ENCODE measurements at regions not wholly inside any gene's neighbourhood (a gene's known extent, or its start where the extent isn't known, plus 50 kb on each side); places are given as distances from the start of the nearest gene placed in this dataset.
"Not testable (repeated sequence)": the region's sequence is repeated elsewhere in the genome, so short reads cannot be mapped to it uniquely, and the experiment has no call there.

- DNase-seq (ENCODE audit: low read depth in 2 of 2), result no peak
Observed at GRCh38 chr5:163789870-163790269, 284.5 kb downstream of the MAT2B start.

- DNase-seq (ENCODE audit: low read depth in 2 of 2), result no peak
Observed at GRCh38 chr5:163790497-163790896, 285.1 kb downstream of the MAT2B start.

DNA sequence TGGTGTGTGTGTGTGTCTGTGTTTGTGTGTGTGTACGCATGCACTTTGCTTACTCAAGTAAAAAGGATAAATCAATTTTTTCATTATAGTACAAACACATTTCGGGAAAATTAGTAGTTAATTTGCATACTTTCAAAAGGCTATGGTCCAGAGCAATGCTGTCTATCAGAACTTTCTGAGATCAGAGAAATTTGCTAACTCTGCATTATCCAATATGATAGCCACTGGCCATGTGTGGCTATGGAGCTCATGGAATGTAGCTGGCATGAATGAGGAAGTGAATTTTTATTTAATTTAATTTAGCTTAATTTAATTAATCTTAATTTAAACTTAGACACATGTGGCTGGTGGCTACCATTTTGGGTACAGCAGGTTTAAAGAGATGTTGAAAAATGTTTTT, 289.6 kb downstream of the MAT2B start:
- DNase-seq (ENCODE audit: low read depth in 2 of 2), result no peak

GRCh38 chr5:163807781-163808180, 302.4 kb downstream of the MAT2B start:
- DNase-seq (ENCODE audit: low read depth in 2 of 2), result no peak

GRCh38 chr5:163809473-163809872, 304.1 kb downstream of the MAT2B start:
- no peak for DNase-seq (ENCODE audit: low read depth in 2 of 2)

GRCh38 chr5:163813900-163814299, 308.5 kb downstream of the MAT2B start:
- no peak for DNase-seq (ENCODE audit: low read depth in 2 of 2)

DNA sequence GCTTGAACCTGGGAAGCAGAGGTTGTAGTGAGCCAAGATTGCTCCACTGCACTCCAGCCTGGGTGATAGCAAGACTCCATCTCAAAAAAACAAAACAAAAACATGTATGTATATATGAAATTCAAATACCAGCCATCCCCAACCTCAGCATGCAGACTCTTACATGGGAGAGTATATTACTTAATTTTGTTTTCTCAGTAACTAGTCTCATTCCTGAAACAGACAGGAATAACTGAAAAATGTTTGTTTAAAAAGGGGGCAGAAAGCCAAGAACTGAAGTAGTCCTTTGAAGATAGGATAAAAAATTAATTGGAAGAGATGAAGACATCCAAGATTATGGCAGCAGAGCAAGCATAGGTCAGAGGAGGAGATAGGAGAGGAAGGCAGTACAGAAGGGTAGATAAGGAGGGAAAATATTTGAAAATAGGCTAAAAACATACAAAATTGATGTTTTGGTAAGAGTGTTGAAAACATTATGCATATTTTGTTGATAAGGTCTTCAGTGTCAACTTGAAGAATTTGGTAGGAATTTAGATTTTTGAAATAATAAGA, 309.9 kb downstream of the MAT2B start:
- no peak for DNase-seq (ENCODE audit: low read depth in 2 of 2)

DNA sequence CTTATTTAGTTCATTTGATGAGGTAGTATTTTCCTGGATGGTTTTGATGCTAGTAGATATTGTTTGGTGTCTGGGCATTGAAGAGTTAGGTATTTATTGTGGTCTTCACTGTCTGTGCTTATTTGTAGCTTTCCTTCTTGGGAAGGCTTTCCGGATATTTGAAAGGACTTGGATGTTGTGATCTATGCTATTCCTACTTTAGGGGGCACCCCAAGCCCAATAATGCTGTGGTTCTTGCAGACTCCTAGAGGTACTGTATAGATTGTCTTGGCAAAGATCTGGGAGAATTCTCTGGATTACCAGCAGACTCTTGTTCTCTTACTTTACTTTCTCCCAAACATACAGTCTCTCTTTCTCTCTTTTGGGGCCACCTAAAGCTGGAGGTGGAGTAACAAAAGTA, 315.7 kb downstream of the MAT2B start:
- DNase-seq (ENCODE audit: low read depth in 2 of 2), result no peak

DNA sequence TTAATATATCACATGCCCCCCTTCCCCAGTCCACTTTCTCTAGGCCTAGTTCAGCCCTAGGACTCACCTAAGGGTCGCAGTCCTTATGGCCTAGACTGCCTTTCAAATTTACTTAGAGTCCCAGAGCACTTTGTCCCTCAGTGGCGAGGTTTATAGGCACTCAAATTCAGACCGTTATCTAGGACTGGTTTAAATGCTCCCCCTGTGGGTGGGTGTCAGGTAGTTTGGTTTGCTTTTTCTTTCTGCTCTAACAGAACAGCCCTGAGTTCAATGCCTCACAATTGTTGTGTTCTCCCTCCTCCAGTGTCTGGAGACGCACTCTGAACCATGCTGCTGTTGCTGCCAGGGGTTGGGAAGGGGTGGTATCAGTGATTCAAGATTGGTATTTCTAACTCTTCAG, 317.1 kb downstream of the MAT2B start:
- DNase-seq (ENCODE audit: low read depth in 2 of 2), result no peak

DNA sequence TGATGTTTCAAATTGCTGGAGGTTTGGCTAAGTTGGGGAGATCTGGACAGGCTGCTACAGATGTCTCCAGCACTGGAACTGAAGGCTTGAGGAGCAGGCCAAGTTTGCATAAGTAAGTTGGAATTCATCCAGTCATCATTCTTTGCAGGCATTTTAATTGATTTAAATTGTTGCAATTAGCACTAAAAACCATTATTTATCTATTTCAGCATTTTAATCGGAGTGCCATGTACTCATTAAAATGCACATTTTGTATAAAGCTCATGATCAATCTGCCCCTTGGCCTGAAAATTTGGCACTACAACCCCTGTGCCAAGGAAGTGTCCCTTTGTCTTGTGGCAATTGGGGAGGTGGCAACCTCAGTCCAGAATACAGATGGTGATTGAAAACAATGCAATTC, 320.2 kb downstream of the MAT2B start:
- DNase-seq (ENCODE audit: low read depth in 2 of 2), result no peak

DNA sequence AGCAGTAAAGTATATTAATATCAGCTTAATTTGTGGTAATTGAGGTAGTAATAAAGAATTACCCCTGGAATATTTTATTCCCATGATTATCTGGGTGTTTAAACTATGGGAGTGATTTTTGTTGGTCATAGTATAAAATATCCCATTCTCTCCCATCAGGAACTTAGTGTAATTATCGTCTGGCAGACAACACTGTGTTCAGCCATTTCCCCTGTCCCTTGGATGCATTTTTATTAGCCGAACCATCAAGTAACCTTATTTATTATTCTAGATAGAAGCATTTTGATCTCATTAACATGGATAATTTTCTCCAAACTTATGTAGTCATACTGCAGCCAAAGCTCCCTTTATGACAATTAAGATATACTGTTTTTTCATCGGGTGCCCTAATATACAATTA, 320.8 kb downstream of the MAT2B start:
- no peak for DNase-seq (ENCODE audit: low read depth in 2 of 2)

GRCh38 chr5:163832155-163832554, 326.7 kb downstream of the MAT2B start:
- DNase-seq (ENCODE audit: low read depth in 2 of 2), result no peak

DNA sequence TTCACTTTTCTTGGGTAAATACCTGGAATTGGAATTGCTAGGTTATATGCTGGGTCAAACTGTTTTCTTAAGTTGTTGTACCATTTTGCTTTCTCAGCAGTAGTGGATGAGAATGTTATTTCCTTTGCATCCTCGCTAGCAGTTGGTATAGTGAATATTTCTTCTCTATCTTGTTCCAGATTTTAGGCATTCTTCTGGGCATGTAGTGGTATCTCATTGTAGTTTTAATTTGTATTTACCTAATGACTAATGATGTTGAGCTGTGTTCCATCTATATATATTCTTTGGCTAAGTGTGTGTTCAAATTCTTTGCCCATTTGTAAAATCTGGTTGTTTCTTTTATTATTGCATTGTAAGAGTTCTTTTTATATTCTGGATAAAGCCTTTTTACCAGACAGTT, 333.3 kb downstream of the MAT2B start:
- no peak for DNase-seq (ENCODE audit: low read depth in 2 of 2)

- DNase-seq (ENCODE audit: low read depth in 2 of 2), result no peak
Observed at GRCh38 chr5:163846512-163846911, 341.1 kb downstream of the MAT2B start.

DNA sequence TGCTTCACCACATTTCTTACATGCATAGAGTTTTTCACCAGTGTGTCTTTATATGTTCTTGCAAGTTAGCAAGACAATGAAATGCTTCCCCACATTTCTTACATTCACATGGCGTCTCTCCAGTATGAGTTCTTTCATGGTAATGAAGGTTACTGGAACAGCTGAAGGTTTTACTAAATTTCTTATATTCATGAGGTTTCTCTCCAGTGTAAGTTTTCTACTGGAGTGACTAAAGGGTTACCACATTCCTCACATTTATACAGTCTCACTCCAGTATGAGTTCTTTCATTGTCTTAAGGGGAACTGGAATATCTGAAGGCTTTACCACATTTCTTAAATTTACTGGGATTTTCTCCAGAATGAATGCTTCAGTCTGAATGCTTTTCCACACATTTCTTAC, 350.3 kb downstream of the MAT2B start:
- DNase-seq (ENCODE audit: low read depth in 2 of 2), result no peak

DNA sequence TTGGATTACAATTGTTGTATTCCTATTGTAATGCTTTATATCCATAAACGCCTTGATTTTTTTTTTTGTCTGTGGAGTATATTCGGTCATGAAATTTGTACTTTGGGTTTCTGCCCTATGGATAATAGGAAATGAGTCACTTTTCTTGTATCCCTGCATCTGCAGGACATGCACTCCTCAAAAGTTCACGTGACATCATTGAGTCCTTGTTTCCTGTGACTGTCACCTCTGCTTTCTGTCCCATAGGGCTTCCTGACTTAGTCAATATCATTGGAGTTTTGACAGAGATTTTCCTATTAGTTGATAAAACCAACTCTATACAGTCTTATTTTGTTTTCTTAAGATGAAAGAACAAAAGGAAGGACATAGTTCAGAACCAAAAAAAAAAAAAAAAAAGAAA, 356.3 kb downstream of the MAT2B start:
- DNase-seq (ENCODE audit: low read depth in 2 of 2), result no peak

DNA sequence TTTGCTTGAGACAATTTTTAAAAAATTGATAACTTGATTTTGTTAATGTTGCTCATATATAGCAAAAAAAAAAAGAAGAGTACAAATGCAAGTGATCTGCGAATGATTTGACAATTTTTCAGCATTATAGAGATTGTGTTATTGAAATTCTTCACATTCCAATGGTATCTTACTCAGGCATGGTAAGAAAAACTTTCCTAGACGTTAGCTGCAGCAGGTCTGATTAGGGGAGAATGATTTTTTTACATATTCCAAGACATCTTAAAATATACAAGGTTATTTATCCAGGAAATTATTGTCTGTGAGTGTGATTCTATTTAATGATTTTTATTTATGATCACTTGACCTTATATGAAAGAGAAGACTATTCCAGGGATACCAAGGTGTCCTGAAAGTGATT, 361.9 kb downstream of the MAT2B start:
- no peak for DNase-seq (ENCODE audit: low read depth in 2 of 2)

DNA sequence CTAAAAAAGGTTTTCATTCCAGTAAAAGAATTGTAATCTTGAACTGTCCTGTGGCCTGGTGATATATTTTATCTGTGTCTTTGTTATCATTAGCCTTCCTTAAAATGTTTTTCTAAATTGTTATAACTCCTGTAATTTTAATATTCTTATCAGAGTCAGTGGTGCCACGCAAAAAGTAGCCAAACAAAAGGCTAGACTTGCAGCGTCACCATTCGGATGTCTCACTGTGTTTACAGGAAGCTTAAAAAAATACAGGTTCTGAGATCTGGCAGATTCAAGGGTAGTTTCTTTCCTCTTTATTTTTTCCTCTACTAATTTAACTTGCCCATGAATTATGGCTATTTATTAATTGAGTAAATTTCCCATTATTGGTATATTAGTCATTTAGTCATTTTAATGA, 362.3 kb downstream of the MAT2B start:
- no peak for DNase-seq (ENCODE audit: low read depth in 2 of 2)

DNA sequence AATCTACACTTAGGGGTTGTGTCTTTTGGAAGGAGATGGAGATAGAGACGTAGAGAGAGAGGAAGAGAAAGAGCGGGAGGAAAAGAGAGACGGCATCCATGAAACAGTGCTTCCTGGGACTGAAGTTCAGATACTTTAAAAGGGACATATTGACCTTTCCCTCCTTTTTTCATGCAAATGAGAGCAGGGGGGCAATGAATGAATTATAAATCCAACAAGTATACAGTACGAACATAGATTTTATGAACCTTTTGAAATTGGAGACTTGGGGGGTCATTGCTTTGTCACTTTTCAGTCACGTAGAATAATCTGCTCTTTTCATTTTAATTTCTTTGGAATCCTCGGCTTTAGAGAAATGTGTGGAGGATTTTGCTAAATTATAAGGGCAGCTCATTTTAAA, 364.2 kb downstream of the MAT2B start:
- no peak for DNase-seq (ENCODE audit: low read depth in 2 of 2)

DNA sequence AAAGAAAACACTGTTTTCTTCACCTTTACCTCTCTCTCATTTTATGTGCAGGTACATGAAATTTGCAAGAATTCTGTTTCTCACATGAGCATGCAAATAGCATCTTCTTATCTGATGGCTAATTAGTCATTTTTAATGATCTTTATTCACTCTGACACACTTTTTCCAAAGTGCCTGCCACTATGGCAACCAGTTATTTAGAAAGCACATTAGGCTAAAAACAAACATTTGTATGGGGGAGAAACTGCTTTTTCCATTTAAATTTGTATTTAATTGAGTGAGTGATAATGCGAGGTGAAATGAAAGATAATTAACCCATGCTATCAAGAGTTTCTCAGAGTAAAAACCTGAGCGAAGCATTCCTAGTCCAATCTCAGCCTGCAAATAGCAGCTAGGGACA, 365.0 kb downstream of the MAT2B start:
- DNase-seq (ENCODE audit: low read depth in 2 of 2), result no peak

GRCh38 chr5:163874431-163874830, 369.0 kb downstream of the MAT2B start:
- DNase-seq (ENCODE audit: low read depth in 2 of 2), result no peak

GRCh38 chr5:163874912-163875311, 369.5 kb downstream of the MAT2B start:
- DNase-seq (ENCODE audit: low read depth in 2 of 2), result not testable (repeated sequence)

DNA sequence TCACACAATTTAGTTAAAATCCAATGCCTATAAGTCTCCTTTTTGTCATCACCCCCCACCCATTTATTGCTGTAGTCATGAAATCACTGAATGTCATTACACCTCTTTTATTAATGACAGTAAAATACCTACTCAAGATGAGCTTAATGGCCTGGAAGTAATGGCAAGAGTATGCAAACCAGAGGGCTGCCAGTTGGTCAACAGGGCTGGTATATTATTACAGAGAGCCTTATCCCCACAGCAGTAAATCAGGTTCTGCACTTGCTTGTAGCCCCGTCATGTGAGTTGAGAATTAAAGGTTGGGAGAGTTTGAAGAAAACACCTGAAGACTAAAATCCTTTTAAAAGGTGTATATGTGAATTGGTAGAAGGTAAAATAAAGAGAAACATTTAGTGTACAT, 372.4 kb downstream of the MAT2B start:
- no peak for DNase-seq (ENCODE audit: low read depth in 2 of 2)

- DNase-seq (ENCODE audit: low read depth in 2 of 2), result no peak
Observed at GRCh38 chr5:163878490-163878889, 373.1 kb downstream of the MAT2B start.

DNA sequence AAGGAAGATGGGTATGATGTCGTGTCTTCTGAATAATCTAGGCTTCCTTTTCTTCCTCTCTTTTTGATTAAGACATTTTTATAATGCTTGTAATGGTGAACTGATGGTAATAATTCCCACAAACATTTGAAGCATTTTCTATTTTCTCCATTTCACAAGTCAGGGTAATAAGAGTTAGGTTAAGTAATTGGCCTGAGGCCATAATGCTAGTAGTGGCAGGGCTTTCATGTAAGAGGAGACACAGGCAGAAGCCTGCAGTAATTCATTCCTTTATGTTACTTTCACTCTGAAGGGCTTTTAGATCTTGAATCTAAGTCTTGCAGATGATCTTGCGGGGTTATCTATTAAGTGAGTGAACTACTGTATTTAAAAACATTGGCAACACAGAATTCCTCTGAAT, 374.9 kb downstream of the MAT2B start:
- no peak for DNase-seq (ENCODE audit: low read depth in 2 of 2)

All from activated CD8-positive, alpha-beta memory T cell treated with anti-CD3 and anti-CD28 coated beads for 4 hours (primary cell).